ENCODE measurements at regions not wholly inside any gene's neighbourhood (a gene's known extent, or its start where the extent isn't known, plus 50 kb on each side); places are given as distances from the start of the nearest gene placed in this dataset.

DNA sequence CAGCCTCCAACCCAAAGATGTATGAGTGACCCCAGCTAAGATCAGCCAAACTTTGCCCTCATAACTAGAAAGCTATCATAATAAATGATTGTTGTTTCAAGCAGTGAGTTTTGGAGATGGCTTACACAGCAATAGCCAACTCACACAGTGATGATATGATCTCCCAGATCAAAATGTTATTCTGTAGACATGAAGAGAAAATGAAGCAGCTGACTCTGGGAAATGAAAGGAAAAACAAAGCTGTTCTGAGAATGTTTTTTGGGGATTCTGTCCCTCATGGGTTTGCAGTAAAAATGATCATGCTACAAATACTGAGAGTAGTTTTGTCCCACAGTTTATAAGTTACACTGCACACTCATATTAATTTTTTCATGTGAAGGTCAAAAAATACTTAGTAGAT lies 617.8 kb downstream of the MRPL39 start:
- Histone ChIP-seq H3K4me2 (ENCODE audit: insufficient read depth, low read length) (no peak overlapping the region), H3K9me1 (replicated peaks; ENCODE audit: control insufficient read depth, extremely low read depth, insufficient read depth, low read length) (no peaks in the 10 kb centered on the region), H3K9me3 (replicated peaks; ENCODE audit: control insufficient read depth, insufficient read depth, low read length) (peaks cover 3% of the 10 kb centered on the region), H4K20me1 (replicated peaks; ENCODE audit: control insufficient read depth, extremely low read depth, insufficient read depth, low read length) (no peaks in the 10 kb centered on the region), H3K79me2 (ENCODE audit: control insufficient read depth, insufficient read depth, low read length) (no peaks in the 10 kb centered on the region), H2AFZ (ENCODE audit: low read depth, low read length) (no peak overlapping the region), H3K4me1 (ENCODE audit: control insufficient read depth, extremely low read depth, insufficient read depth, low read length) (no peaks in the 10 kb centered on the region), H3K27me3 (ENCODE audit: control insufficient read depth in 2 of 2, insufficient read depth in 2 of 2, low read length in 2 of 2) (no peaks in the 10 kb centered on the region), H3K36me3 (ENCODE audit: control insufficient read depth in 2 of 2, extremely low read depth in 1 of 2, insufficient read depth in 2 of 2, low read length in 2 of 2) (no peaks in the 10 kb centered on the region), H3K27ac (ENCODE audit: insufficient read depth, low read depth, low read length) (no peak overlapping the region), H3K4me3 (replicated peaks in 1 of 3; ENCODE audit: insufficient read depth in 1 of 3, low read depth in 1 of 3, low read length in 3 of 3) (no peak overlapping the region), H3K9ac (replicated peaks; ENCODE audit: extremely low read depth, insufficient read depth, low read length) (no peak overlapping the region)
- ChIA-PET POLR2A (no interaction called here), CTCF (no interaction called here)
- BruUV-seq (replicated peaks): no TSS peak
- no peak for FAIRE-seq
- no peak for DNase-seq (ENCODE audit: low read depth, low spot score)
- dilution Hi-C loops (cut with MboI; ENCODE audit: extremely low pct_ligation_motif_present, low sequenced_read_pairs): no loop called here
- TF ChIP-seq POLR2A (IDR thresholded peaks at IDR 0.05; ENCODE audit: low read depth, low read length) (no peak), GATA2 (IDR thresholded peaks at IDR 0.05; ENCODE audit: insufficient read depth, insufficient read length, low read depth, low read length) (no peak), MYC (IDR thresholded peaks at IDR 0.05; ENCODE audit: low read depth, low read length) (no peak)
- TF ChIP-seq, protein P1, sequence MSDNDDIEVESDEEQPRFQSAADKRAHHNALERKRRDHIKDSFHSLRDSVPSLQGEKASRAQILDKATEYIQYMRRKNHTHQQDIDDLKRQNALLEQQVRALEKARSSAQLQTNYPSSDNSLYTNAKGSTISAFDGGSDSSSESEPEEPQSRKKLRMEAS (IDR thresholded peaks at IDR 0.05; ENCODE audit: insufficient read depth, insufficient read length): no peak
- intact Hi-C loops (cut with micrococcal nuclease): no loop called here

DNA sequence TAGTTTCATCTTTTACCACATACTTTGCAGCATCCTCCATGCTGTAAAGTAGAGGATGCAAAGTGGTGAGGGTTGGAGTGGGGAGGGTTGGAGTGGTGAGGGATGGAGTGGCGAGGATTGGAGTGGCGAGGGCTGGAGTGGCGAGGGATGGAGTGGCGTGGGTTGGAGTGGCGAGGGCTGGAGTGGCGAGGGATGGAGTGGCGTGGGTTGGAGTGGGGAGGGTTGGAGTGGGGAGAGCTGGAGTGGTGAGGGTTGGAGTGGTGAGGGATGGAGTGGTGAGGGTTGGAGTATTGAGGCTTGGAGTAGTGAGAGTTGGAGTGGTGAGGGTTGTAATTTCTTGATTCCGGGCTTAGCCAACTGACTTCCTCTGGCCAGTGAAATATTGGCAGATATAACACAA lies 618.3 kb downstream of the MRPL39 start:
- Histone ChIP-seq H3K79me2 (ENCODE audit: control insufficient read depth, insufficient read depth, low read length) (no peaks in the 10 kb centered on the region), H4K20me1 (replicated peaks; ENCODE audit: control insufficient read depth, extremely low read depth, insufficient read depth, low read length) (no peaks in the 10 kb centered on the region), H3K9me3 (replicated peaks; ENCODE audit: control insufficient read depth, insufficient read depth, low read length) (peaks cover 3% of the 10 kb centered on the region), H3K9me1 (replicated peaks; ENCODE audit: control insufficient read depth, extremely low read depth, insufficient read depth, low read length) (no peaks in the 10 kb centered on the region), H3K4me1 (ENCODE audit: control insufficient read depth, extremely low read depth, insufficient read depth, low read length) (no peaks in the 10 kb centered on the region), H2AFZ (ENCODE audit: low read depth, low read length) (no peak overlapping the region), H3K4me2 (ENCODE audit: insufficient read depth, low read length) (no peak overlapping the region), H3K4me3 (replicated peaks in 1 of 3; ENCODE audit: insufficient read depth in 1 of 3, low read depth in 1 of 3, low read length in 3 of 3) (no peak overlapping the region), H3K27ac (ENCODE audit: insufficient read depth, low read depth, low read length) (no peak overlapping the region), H3K9ac (replicated peaks; ENCODE audit: extremely low read depth, insufficient read depth, low read length) (no peak overlapping the region), H3K36me3 (ENCODE audit: control insufficient read depth in 2 of 2, extremely low read depth in 1 of 2, insufficient read depth in 2 of 2, low read length in 2 of 2) (no peaks in the 10 kb centered on the region), H3K27me3 (ENCODE audit: control insufficient read depth in 2 of 2, insufficient read depth in 2 of 2, low read length in 2 of 2) (no peaks in the 10 kb centered on the region)
- ChIA-PET CTCF (no interaction called here), POLR2A (no interaction called here)
- TF ChIP-seq MYC (IDR thresholded peaks at IDR 0.05; ENCODE audit: low read depth, low read length) (no peak), POLR2AphosphoS5 (IDR thresholded peaks at IDR 0.05; ENCODE audit: insufficient read depth, low read depth, low read length) (no peak), JUN (IDR thresholded peaks at IDR 0.05; ENCODE audit: borderline replicate concordance, insufficient read depth, insufficient read length, low read depth) (no peak), GATA2 (IDR thresholded peaks at IDR 0.05; ENCODE audit: insufficient read depth, insufficient read length, low read depth, low read length) (no peak), EZH2 (IDR thresholded peaks at IDR 0.05; ENCODE audit: borderline replicate concordance, low read depth, low read length, severe bottlenecking) (no peak), POLR2A (IDR thresholded peaks at IDR 0.05; ENCODE audit: low read depth, low read length) (no peak)
- TF ChIP-seq, protein P2, sequence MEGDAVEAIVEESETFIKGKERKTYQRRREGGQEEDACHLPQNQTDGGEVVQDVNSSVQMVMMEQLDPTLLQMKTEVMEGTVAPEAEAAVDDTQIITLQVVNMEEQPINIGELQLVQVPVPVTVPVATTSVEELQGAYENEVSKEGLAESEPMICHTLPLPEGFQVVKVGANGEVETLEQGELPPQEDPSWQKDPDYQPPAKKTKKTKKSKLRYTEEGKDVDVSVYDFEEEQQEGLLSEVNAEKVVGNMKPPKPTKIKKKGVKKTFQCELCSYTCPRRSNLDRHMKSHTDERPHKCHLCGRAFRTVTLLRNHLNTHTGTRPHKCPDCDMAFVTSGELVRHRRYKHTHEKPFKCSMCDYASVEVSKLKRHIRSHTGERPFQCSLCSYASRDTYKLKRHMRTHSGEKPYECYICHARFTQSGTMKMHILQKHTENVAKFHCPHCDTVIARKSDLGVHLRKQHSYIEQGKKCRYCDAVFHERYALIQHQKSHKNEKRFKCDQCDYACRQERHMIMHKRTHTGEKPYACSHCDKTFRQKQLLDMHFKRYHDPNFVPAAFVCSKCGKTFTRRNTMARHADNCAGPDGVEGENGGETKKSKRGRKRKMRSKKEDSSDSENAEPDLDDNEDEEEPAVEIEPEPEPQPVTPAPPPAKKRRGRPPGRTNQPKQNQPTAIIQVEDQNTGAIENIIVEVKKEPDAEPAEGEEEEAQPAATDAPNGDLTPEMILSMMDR (IDR thresholded peaks at IDR 0.05; ENCODE audit: extremely low read depth in 1 of 2, insufficient read depth in 1 of 2, low read depth in 1 of 2, low read length in 2 of 2): no peak
- TF ChIP-seq, protein P1 (IDR thresholded peaks at IDR 0.05; ENCODE audit: insufficient read depth, insufficient read length): no peak
- no TSS peak for BruUV-seq (replicated peaks)
- intact Hi-C loops (cut with micrococcal nuclease): no loop called here
- no peak for DNase-seq (ENCODE audit: low read depth, low spot score)
- dilution Hi-C loops (cut with MboI; ENCODE audit: extremely low pct_ligation_motif_present, low sequenced_read_pairs): no loop called here
- no peak for FAIRE-seq

Measured in endothelial cell of umbilical vein (primary cell).